ENCODE measurements at regions not wholly inside any gene's neighbourhood (a gene's known extent, or its start where the extent isn't known, plus 50 kb on each side); places are given as distances from the start of the nearest gene placed in this dataset.
"Not testable (repeated sequence)": the region's sequence is repeated elsewhere in the genome, so short reads cannot be mapped to it uniquely, and the experiment has no call there.

DNA sequence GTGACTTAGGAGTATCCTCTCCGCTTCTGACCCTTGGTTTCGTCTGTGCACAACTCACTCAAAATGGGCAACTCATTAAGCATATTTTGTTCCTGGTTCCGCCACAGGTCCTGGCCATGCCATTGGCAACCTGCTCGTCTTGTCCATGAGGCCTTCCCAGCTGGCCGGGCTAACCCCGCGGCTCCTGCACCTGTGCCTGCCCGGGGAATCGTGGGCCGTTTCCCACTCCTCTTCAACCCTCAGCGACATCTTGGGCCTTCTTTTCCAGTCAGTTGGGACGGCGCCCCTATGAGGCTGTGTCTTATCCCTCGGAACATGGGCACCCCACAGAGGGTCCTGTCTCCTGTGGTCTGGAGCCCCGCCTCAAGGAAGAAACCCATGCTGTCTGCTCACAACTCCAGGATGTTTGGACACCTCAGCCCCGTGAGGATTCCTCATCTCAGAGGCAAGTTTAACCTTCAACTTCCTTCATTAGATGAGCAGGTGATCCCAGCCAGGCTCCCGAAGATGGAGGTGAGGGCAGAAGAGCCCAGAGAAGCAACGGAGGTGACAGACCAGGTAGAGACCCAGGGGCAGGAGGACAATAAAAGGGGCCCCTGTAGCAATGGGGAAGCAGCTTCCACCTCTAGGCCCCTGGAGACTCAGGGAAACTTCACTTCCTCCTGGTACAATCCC, 574.8 kb upstream of the C9orf72 start:
- TF ChIP-seq, protein P1, sequence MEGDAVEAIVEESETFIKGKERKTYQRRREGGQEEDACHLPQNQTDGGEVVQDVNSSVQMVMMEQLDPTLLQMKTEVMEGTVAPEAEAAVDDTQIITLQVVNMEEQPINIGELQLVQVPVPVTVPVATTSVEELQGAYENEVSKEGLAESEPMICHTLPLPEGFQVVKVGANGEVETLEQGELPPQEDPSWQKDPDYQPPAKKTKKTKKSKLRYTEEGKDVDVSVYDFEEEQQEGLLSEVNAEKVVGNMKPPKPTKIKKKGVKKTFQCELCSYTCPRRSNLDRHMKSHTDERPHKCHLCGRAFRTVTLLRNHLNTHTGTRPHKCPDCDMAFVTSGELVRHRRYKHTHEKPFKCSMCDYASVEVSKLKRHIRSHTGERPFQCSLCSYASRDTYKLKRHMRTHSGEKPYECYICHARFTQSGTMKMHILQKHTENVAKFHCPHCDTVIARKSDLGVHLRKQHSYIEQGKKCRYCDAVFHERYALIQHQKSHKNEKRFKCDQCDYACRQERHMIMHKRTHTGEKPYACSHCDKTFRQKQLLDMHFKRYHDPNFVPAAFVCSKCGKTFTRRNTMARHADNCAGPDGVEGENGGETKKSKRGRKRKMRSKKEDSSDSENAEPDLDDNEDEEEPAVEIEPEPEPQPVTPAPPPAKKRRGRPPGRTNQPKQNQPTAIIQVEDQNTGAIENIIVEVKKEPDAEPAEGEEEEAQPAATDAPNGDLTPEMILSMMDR (IDR thresholded peaks at IDR 0.05) = not testable (repeated sequence)
- not testable (repeated sequence) for TF ChIP-seq EZH2 (IDR thresholded peaks at IDR 0.05)

Measured in neural progenitor cell (in vitro differentiated cells).